Choroid plexus epithelial cell (primary cell): ENCODE measurements at regions not wholly inside any gene's neighbourhood (a gene's known extent, or its start where the extent isn't known, plus 50 kb on each side); places are given as distances from the start of the nearest gene placed in this dataset.
"Not testable (repeated sequence)": the region's sequence is repeated elsewhere in the genome, so short reads cannot be mapped to it uniquely, and the experiment has no call there.

Experiments
- DNase-seq: peaks from one replicate; pipeline ENCODE4 v3.0.0-alpha.2; 2010; ENCODE audit warnings: low read depth
- H3K4me3 ChIP-seq: 2 replicates; pipeline ENCODE4 v1.5.1; 2011; ENCODE audit warnings: low read depth, mild to moderate bottlenecking, control low read depth, low read length, moderate library complexity
- TF ChIP-seq, protein P1 (sequence below): conservative IDR thresholded peaks from 2 replicates; pipeline ENCODE4 v1.5.1; 2011; ENCODE audit warnings: low read depth, mild to moderate bottlenecking, control low read depth, inconsistent platforms, low read length, moderate library complexity

DNA sequence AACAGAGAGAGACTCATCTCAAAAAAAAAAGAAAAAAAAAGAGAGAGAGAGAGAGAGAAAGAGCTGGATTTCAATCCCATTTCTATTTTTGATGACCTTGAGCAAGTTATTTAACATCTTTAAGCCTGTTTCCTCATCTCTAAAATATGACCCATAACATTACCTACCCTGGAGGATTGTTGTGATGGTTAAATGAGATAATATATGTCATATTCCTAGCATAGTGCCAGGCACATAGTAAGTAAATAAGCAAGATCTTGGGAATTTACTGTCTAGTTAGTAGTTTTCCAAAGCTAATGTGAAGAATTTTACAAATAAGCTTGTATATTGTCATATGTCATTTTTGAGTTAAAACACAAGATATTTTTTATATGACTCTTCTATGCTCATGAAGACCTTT, 236.5 kb downstream of the PHLDA1 start:
- TF ChIP-seq, protein P1, sequence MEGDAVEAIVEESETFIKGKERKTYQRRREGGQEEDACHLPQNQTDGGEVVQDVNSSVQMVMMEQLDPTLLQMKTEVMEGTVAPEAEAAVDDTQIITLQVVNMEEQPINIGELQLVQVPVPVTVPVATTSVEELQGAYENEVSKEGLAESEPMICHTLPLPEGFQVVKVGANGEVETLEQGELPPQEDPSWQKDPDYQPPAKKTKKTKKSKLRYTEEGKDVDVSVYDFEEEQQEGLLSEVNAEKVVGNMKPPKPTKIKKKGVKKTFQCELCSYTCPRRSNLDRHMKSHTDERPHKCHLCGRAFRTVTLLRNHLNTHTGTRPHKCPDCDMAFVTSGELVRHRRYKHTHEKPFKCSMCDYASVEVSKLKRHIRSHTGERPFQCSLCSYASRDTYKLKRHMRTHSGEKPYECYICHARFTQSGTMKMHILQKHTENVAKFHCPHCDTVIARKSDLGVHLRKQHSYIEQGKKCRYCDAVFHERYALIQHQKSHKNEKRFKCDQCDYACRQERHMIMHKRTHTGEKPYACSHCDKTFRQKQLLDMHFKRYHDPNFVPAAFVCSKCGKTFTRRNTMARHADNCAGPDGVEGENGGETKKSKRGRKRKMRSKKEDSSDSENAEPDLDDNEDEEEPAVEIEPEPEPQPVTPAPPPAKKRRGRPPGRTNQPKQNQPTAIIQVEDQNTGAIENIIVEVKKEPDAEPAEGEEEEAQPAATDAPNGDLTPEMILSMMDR = no peak
- no peak for DNase-seq
- H3K4me3 ChIP-seq = no peak overlapping the region

DNA sequence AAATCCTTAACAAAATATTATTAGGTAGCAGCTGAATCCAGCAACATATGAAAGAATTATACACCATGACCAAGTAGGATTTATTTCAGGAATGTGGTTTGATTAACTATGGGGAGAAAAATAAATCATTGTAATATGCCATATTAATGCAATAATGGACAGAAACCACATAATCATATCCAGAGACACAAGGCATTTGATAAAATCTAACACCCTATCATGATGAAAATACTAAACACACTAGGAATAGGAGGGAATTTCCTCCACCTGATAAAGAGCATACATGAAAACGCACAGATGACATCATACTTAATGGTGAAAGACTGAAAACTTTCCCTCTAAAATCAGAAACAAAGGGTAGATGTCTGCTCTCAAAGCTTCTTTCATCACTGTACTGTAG, 238.9 kb downstream of the PHLDA1 start:
- no peak for DNase-seq
- TF ChIP-seq, protein P1 = no peak
- H3K4me3 ChIP-seq = no peak overlapping the region

DNA sequence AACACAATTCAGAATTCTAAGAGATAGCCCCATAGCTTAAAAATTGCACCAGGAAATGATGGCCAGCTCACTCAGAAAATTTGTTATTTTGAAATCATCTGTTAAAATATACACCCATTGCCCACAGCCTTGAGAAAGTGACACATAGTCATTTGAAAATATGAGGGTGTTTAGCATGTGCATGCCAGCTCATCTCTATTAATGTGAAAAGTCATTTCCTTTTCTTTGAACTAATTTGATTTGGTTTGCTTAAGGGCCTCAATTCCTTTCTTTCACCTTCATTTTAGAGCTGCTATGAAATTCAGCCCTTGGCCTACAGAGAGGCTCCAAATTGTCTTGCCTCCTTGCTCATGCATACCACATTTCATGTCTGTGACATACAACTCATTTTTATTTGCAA, 241.4 kb downstream of the PHLDA1 start:
- TF ChIP-seq, protein P1 = no peak
- no peak for DNase-seq
- no peak overlapping the region for H3K4me3 ChIP-seq

DNA sequence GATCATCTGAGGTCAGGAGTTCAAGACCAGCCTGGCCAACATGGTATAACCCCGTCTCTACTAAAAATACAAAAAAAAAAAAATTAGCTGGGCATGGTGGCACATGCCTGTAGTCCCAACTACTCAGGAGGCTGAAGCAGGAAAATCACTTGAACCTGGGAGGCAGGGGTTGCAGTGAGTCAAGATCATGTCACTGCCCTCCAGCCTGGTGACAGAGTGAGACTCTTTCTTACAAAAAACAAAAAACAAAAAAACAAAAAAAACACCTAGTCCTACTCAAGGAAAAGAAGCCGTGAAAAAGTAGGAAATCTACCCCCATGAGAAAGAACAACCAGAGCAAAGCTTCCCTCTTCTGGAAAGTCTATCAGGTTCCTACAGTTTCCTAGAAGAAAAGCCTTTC, 244.4 kb downstream of the PHLDA1 start:
- DNase-seq, H3K4me3 ChIP-seq: not testable (repeated sequence)

DNA sequence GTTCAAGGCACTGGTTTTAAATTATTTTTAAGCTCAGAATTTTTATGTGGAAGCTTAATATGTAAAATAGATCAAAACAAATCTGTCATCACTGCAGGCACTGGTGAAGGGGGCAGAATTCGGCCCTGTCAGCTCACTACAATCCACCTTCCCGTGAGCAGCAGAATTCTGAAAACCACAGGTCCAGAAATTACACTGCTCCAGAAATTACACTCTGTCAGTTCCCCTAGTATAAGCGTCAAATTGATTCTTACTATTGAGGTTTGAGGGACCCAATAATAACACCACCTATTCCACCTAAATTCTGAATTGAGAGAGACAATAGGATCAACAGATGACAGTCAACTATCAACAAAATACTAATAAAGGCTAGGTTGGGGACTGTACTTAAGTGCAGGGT, 245.5 kb downstream of the PHLDA1 start:
- TF ChIP-seq, protein P1 = no peak
- no peak overlapping the region for H3K4me3 ChIP-seq
- no peak for DNase-seq

DNA sequence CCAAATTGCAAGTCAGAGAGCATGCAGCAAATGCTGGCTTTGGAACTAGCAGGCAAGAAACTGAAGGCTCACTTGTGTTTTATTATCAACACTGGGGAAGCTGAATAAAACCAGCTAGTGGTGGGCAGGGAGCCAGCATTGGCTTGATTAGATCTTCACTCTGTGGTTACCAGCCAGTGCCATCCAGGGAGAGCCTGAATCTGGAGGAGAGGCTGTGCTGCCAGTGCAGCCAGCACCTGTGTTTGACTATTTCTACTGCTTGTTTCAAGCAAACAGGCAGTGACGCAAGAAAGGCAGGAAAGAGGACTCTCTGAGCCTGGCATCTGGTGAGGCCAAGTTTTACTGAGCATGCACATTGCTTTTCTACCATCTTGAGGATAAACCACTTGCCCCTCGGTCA, 247.0 kb downstream of the PHLDA1 start:
- no peak overlapping the region for H3K4me3 ChIP-seq
- TF ChIP-seq, protein P1 = no peak
- DNase-seq = no peak

DNA sequence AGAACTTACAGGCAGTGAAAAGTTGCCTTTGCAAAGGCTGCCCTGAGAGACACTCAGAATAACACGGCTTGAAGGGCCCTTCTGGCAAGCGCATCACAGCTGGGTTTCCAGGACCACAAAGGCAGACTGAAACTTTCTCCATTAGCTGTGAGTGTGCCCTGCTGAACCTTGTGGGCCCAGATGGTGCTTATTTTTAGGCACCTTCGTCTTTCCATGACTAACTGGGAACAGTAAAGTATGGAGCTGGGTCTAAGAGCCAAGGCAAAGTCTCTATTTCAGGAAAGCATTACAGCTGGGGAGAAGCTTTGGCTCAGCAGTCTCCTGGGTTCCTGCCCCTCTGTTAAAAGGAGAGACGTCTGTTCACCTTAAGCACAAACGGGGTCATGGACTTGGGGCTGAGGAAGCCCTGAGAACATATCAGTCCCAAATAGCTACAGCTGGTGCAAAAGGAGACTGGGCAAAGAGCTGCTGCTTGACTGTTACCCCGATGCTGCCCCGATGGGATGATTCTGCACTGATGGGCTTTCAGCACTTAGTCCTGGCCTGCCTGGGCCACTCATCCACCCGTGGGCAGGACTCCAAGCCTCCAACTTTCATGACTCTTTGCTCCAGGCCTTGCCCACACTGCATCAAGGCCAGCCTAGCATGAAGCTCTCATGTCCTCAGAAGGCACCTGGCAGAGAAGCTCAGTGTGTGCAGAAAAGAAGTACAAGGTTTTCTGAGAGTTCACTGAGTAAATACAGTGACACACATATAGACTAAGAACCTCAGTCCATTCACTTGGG, 248.3 kb downstream of the PHLDA1 start:
- no peak overlapping the region for H3K4me3 ChIP-seq
- DNase-seq = peak; percentile 73
- TF ChIP-seq, protein P1 = no peak
